HG02938 (cell line): ENCODE measurements at regions not wholly inside any gene's neighbourhood (a gene's known extent, or its start where the extent isn't known, plus 50 kb on each side); places are given as distances from the start of the nearest gene placed in this dataset.

ENCODE experiments used
- ATAC-seq: cut with Tn5 transposase; IDR thresholded peaks from one replicate; pipeline ENCODE4 v1.9.1; 2021; ENCODE audit warnings: mild to moderate bottlenecking, moderate library complexity; ENCODE audit not compliant: unreplicated experiment

- ATAC-seq = no peak
Measured at GRCh38 chr10:124266468-124267230, 152.1 kb downstream of the OAT start.

- no peak for ATAC-seq
Measured at GRCh38 chr10:124265776-124266467, 152.8 kb downstream of the OAT start.

- no peak for ATAC-seq
Measured at GRCh38 chr10:124265391-124265745, 153.4 kb downstream of the OAT start.

GRCh38 chr10:124264711-124265390 lies 153.9 kb downstream of the OAT start:
- ATAC-seq = no peak

GRCh38 chr10:124264271-124264670 lies 154.5 kb downstream of the OAT start:
- ATAC-seq = no peak

- ATAC-seq = no peak
Measured at GRCh38 chr10:124263726-124264125, 155.0 kb downstream of the OAT start.

GRCh38 chr10:124262971-124263370 lies 155.8 kb downstream of the OAT start:
- ATAC-seq = no peak

- ATAC-seq = no peak
Measured at GRCh38 chr10:124262234-124262865, 156.4 kb downstream of the OAT start.

- no peak for ATAC-seq
Measured at GRCh38 chr10:124259139-124259825, 159.4 kb downstream of the OAT start.

GRCh38 chr10:124257781-124258180 lies 160.9 kb downstream of the OAT start:
- ATAC-seq = no peak

- ATAC-seq = no peak
Measured at GRCh38 chr10:124256151-124256550, 162.6 kb downstream of the OAT start.

- no peak for ATAC-seq
Measured at GRCh38 chr10:124255556-124255955, 162.2 kb upstream of the CHST15 start.

GRCh38 chr10:124254490-124254889 lies 161.1 kb upstream of the CHST15 start:
- ATAC-seq = no peak

- no peak for ATAC-seq
Measured at GRCh38 chr10:124253006-124253405, 159.6 kb upstream of the CHST15 start.

GRCh38 chr10:124252097-124252715 lies 158.8 kb upstream of the CHST15 start:
- no peak for ATAC-seq

GRCh38 chr10:124251317-124252065 lies 158.1 kb upstream of the CHST15 start:
- no peak for ATAC-seq

- ATAC-seq = no peak
Measured at GRCh38 chr10:124250506-124250905, 157.1 kb upstream of the CHST15 start.

- ATAC-seq = no peak
Measured at GRCh38 chr10:124249812-124250432, 156.5 kb upstream of the CHST15 start.

- ATAC-seq = no peak
Measured at GRCh38 chr10:124249196-124249595, 155.8 kb upstream of the CHST15 start.
